Central memory CD4-positive, alpha-beta T cell (primary cell): ENCODE measurements at regions not wholly inside any gene's neighbourhood (a gene's known extent, or its start where the extent isn't known, plus 50 kb on each side); places are given as distances from the start of the nearest gene placed in this dataset.

Source experiments
- DNase-seq: peaks from one replicate; pipeline ENCODE4 v3.0.0; 2022

DNA sequence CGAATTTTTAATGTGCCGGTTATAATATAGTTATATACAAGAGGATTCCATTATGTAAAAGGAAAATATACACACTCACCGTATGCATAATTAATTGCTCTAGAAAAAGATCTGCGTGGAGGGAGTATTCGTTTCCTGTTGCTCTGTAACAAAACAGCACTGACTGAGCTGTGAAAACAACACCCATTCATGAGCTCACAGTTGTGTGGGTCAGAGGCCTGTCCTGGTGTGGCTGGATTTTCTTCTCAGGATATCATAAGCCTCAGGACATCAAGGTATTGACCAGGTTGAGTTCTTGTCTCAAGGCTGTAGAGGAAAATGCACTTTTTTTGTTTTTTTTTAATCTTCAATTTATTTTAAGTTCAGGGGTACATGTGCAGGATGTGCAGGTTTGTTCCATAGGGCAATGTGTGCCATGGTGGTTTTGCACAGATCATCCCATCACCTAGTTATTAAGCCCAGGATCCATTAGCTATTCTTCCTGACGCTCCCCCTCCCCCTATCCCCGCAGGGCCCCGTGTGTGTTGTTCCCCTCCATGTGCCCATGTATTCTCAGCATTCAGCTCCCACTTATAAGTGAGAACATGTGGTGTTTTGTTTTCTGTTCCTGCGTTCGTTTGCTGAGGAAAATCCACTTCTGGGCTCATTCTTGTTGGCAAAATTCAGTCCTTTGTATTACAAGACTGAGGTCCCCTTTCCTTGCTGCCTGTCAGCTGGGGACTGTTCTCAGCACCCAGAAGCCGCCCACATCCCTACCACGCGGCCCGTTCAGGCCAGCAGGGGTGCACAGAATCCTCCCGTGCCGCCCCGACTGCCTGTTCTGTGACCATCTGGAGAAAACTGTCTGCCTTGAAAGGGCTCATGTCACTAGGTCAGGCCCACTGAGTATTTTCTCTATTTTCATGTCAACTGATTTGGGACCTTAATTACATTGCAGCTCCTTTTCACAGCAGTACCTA, 87.4 kb upstream of the ERRFI1 start:
- DNase-seq, result no peak

DNA sequence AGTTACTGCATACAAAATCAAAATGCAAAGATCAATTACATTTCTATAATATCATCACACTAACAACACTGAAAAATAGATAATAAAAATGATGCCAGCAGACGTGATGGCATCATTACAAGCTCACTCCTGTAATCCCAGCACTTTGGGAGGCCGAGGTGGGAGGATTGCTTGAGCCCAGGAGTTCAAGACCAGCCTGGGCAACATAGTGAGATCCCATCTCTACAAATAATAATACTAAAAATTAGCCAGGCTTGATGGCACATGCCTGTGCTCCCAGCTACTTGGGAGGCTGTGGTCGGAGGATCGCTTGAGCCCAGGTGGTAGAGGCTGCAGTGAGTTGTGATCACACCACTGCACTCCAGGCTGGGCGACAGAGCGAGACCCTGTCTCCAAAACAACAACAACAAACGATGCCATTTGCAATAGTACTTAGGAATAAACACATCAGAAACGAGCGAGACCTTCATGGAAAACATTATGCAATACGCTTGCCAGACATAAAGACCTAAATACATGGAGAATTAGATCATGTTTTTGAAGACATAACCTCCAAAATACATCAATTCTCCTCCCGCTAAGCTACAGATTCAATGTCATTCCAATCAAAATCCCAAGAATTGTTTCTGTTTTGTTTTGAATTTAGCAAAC, 86.6 kb upstream of the ERRFI1 start:
- DNase-seq, result no peak

DNA sequence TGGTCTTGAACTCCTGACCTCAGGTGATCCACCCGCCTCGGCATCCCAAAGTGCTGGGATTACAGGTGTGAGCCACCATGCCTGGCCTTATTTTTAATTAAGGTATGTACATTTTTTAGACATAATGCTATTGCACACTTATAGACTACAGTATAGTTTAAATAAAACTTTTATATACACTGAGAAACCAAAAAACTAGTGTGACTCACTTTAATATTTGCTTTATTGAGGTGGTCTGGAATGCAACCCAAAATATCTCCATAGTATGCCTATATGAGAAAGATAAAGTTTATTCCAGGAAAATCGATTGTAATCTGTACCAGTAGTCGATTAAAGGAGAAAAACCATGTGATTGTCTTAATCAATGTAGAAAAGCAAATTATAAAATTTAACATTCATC, 85.5 kb upstream of the ERRFI1 start:
- no peak for DNase-seq

DNA sequence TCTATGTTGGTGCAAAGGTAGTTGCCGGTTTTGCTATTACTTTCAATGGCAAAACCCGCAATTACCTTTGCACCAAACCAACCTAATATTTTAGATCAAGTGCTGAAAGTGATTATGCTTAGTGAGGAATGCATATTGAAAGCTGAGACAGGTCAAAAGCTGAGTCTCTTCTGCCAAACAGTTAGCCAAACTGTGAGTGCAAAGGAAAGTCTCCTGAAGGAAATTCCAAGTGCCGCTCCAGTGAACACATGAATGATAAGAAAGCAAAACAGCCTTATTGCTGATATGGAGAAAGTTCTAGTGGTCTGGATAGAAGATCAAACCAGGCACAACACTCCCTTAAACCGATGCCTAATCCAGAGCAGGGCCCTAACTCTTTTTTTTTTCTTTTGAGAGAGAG, 83.1 kb upstream of the ERRFI1 start:
- no peak for DNase-seq

DNA sequence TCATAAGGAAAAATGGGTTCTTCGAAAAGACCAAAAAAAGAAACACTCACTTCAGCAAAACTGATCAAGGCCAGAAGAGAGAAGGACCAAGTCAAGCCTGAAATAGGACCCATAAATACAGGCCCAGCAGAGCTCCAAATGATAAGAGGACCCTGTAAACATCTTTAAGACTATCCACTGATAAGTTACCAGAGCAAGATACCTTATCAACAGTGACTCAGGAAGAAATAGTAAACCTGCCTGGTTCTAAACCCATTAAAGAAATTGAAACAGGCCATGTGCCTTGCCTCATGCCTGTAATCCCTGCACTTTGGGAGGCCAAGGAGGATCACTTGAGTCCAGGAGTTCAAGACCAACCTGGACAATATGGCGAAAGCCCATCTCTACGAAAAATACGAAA, 81.8 kb upstream of the ERRFI1 start:
- DNase-seq, result no peak

DNA sequence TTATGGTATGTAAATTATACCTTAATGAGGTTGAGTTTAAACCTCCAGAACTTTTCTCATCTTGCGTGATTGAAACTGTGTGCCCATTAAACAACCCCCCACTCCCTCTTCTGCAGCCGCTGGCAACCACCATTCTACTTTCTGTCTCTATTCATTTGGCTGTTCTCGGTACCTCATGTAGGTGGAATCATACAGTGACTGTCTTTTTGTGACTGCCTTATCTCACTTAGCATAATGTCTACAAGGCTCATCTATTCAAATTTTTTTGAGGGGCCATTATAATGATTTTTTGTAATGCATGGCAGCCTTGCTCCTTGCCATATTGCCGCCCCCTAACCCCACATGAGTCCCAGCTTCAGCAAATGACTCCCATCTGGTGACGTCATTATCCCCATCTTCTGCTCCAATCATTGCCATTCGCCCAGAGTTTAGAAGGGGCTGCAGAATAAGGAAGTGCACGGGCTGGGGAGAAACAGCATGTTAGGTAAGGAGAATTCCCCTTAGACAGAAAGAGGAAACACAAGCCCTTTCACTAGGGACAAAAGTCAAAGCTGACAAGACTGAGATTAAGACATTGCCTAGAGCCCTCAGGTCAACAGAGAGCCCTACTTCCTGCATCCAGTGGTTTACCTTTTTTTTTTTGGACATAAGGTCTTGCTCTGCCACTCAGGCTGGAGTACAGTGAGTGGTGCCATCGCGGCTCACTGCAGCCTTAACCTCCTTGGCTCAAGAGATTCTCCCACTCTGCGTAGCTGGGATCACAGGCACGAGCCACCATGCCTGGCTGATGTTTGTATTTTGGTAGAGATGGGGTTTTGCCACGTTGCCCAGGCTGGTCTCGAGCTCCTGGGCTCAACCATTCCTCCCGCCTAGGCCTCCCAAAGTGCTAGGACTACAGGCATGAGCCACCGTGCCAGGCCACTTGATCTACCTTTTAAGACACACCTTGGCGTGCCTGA, 78.4 kb upstream of the ERRFI1 start:
- DNase-seq, result no peak

DNA sequence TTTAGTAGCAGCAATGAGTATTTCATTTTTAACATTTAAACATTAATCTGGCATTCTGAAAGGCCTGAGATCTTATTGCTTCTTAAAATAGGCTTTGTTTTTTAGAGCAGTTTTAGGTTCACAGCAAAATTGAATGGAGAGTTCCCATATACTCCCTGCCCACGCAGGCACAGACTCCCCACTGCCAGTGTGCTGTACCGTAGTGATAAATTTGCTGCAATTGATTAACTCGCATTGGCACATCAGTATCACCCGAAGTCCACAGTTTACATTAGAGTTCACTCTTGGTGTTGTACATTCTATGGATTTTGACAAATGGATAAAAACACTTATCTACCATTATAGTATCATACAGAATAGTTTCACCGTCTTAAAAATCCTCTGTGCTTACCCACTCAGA, 71.8 kb upstream of the ERRFI1 start:
- no peak for DNase-seq

DNA sequence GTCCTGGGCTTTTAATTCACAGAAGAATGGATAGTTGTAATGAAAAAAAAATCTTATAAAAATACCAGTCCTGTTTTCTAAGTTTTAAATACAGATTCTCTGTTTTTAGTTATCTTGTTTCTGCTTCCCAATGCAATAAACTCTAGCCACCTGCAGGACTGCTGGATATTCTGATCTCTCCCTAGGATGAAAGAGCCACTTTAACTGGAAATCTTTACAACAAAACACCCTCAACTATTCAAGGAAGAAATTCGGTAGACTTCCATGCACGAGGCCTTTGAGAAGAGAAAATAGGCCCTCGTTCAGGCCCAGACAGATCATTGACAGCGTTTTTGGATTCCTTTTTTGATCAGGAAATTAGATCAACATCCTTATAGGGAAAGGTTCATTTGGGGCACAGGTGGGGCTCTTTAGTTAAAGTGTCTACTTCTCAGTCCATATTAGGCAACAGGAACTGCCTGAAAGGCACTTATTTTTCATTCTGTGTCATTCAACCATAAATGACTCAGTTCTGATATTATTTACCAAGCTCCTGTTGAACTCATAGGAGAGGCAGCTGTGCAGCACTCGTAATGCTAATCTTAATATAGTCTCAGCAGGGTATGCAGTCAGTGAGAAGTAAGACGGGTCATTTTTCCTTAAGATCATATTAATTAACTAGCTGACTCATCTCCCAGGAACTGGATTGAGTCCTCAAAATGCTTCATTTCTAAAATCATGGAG, 71.1 kb upstream of the ERRFI1 start:
- DNase-seq, result no peak

DNA sequence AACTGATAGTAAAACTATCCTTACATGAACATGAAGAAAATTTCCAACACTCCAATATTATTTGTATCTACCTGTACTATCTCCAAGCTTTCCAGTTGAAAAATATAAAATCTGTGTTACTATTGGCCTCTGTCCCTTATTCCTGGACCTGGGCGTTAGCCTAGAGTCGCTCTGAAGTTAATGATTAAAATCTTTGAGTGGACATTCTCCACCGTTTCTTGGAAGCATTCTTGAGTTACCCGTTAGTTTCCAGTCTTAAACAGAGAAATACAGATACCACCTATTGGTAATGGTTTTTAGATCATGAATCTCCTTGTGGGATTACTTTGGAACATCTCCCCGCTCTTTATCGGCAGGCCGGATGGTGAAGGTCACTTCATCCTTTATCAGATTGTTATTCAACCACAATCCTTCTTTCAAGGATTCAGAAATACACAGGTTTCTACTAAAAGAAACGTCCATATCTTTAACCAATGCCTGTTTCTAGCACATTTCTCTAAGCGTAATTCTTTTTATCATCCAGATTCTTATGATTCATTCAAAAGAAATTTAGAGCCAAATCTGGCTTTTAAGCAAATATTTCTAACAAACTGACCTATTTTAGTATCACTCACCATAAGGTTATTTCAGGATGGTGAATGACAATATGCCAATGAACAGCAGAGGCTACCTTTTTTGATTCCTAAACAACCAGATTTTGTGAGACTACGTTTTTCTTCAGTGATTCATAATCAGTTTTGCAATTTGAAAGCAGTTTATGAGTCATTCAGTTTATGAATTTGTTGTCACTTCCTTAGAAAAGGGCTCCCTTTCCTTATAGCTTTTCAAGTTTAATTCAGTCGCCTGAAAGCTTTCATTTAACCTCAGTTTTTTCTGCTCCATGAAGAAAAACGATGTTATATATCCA, 70.2 kb upstream of the ERRFI1 start:
- no peak for DNase-seq

DNA sequence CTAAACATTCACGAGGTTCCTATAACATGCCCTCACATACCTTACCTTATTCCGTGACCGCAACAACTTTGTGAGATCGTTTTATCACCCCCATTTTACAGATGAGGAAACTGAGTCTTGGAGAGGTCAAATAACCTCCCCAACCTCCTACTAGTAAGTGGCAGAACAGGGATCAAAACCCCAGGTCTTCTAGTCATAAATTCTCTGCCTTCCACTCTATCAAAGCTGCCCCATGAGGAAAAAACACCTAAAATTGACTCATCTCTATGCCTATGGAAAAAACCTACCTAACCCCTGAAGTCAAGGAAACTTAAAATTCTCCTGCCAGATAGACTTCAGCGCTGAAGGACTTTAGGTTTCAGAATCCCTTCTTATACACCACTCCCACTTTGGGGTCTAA, 69.5 kb upstream of the ERRFI1 start:
- DNase-seq, result no peak

DNA sequence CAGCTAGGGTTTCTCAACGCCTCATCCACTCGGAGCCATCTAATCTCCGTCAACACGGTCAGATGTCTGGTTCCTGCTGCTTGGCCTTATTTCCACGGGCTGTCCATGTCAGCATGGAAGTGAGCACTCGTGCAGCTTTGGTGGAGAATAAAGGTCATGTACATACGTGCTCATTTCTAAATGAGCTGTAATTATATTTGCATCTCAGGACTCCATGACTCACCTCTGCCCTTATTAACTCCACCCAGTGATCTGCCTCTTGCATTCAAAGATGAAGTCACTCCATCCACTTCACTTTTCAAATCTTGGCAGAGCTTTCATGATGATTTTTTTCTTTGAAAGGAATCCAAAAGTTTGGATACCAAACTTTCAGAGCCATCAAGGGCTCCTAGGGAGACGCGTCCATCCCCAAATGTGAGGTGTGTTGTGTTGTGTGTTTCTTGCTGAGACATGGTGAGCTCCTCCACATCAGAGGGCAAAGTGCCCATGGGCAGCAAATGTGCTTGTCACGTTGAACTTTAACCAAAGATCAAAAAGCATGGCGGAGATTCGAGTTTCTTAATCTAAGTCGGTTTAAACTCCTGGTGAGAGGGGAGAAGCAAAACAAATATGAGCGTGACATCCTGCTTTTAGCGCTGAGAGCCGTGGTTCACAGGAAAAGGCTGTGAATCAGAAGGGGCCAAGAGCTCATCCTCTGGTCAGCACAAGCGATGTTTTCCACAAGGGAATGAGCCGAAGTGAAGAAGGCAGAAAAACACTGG, 68.6 kb upstream of the ERRFI1 start:
- DNase-seq, result no peak

DNA sequence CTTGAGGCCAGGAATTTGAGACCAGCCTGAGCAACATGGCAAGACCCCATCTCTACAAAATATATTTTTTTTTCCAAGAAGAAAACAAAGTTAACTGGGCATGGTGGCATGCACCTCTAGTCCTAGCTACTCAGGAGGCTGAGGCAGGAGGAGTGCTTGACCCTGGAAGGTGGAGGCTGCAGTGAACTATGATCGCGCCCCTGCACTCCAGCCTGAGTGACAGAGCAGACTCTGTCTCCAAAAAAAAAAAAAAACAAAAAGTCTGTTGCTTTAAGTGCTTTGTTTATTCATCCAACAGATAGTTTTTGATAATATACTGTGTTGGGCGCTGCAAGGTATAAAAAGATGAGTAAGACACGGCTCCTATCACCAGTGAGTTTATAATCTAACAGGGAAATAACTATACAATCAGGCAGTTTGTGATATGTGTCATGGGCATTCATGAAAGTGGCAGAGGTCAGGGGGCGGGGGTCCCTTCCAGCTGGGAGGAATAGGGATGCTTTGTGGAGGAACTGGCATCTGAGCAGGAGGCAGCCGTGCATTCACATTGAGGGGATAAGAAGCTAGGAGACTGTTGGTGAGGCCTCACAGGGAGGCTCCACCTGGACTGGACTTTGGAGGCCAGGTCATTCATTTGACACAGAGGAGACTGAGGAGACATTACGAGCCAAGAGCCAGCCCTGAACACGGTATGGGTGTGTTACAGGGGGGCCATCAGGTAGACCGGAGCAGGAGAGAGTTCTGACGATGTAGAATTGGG, 67.3 kb upstream of the ERRFI1 start:
- no peak for DNase-seq

DNA sequence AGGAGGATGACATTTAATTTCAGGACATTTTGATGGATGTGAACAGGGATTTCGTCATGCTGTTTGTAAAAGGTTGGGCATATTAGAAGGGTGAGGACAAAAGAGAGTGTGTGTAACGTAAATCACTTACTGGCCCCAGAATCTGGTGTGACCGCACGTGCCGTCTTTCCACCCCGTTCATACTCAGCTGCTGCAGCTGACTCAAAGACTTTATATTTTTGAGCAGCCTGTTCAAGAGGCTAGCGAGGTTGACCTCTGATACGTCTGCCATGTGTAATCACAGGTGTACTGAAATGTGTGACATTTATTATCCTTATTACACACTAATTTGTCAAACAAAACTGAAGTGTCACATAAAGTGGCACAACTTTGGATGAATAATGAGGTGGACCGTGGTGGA, 66.5 kb upstream of the ERRFI1 start:
- DNase-seq, result no peak

DNA sequence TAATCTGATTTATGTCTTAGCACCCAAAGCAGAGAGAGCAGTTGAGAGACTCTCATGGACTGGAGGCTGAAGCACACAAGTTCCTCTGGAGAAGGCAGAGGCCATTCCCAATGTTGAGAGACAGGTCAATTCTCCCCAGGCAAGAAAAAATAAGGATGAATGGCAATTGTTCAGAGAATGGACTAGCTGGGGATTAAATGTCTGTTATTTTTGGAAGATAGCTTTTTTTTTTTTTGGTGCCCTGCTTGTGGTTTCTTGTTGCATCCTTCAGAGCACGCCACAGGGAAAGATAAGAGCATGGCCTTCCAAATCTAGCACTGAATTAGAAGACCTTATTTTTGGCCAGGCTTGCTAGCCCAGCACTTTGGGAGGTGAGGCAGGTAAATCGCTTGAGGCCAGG, 65.6 kb upstream of the ERRFI1 start:
- DNase-seq, result no peak

DNA sequence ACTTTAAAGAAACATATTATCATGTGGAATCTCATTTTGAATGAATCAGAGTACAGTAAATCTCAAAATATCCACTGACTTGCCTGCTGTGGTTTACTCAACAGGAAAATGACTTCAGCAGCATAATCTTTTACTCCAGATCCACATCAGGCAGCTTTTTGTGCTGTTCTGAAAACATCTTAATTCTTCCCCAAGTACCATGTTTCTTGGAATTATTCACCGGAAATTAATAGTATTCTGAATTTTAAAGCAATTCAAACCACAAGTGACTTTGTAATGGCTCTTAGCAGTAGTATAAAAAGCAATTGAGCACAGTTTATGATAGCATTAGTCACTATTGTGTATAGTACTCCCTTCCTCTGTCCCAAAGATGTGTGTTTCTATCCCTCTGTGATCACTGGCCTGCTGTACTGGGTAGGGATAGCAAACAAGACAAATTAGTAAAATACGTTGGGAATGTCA, 64.2 kb upstream of the ERRFI1 start:
- DNase-seq, result no peak

DNA sequence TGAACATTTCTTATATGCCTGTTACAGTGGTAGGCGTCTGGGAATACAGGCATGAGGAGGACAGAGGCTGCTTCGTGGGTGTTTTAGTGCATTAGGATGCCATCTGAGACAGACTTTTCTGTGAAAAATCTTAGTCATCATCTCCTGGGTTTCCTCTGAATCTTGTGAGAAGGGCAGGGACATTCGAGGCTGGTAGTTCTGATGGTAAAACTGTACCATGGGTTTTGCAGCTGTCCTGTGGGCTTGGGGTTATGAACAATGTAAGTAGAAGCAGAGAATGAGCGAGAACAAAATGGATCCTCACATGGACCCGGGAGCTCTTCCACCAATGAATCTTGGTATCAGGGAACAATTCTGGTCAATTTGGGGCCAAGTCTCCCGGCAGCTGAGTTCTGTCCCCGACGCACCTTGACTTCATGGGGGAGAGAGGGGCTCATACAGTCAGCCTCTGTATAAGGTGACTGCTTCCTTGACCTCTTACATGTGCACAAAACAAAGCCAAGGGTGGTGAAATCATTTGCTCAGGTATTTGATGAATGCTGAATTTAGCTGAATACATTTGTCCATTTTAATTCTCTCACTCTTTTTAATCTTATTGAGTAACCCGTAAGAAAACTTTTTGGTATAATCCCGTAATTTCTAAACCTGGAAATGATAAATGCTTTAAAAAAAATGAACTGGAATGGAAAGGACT, 63.6 kb upstream of the ERRFI1 start:
- no peak for DNase-seq

DNA sequence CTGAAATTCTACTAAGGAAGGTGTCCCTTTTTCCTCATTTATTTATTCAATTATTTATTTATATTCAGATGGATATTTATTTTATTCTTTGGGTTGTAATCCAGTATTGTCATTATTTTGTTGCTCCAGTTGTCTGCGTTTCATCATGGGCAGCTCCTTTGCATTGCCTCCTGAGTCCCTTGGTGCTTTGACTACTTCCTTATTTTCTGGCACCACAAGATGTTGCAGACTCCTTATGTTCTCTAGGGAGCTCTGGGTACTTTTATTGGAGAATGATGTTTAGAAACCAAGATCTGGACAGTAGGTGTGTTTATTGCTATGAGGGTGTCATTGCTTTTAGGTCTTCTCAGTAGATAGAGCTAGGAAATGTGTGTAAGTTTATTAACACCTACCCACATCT, 59.9 kb upstream of the ERRFI1 start:
- DNase-seq, result no peak

DNA sequence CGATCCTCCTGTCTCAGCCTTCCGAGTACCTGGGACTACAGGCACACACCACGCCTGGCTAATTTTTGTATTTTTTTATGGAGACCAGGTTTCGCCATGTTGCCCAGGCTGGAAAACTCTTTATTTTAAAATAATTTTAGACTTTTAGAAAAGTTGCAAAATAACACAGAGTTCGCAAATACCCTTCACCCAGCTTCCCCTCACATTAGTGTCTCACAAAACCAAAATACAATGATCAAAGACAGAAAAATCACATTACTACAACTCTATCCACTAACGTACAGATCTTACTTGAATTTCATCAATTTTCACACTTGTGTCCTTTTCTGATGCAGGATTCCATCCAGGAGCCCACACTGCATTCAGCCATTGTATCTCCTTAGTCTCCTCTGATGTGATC, 58.8 kb upstream of the ERRFI1 start:
- DNase-seq, result no peak
